UCSD-AML1 (cell line): ENCODE measurements at regions not wholly inside any gene's neighbourhood (a gene's known extent, or its start where the extent isn't known, plus 50 kb on each side); places are given as distances from the start of the nearest gene placed in this dataset.

Experiments
- DNase-seq: peaks from one replicate; lab custom pipeline; 2025; ENCODE audit not compliant: unreplicated experiment; lab: John Stamatoyannopoulos, UW

GRCh38 chr20:52500157-52500556 is 308.6 kb upstream of the ZFP64 start:
- no peak for DNase-seq

DNA sequence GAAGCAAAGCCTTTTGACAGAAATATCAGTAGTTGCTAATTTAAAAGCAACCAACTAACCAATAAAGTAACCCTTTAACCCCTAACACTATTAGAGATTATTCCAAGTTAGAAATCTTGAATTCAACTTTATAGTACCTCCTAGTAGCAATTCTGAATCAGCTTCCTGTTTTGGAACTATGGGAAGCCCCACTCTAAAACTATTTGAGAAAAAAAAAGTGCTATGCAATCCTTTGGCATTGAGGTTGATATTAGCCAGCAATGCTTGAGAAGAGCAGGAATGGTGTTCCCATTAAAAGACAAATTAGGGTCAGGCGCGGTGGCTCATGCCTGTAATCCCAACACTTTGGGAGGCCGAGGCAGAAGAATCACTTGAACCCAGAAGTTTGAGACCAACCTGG is 306.2 kb upstream of the ZFP64 start:
- no peak for DNase-seq

DNA sequence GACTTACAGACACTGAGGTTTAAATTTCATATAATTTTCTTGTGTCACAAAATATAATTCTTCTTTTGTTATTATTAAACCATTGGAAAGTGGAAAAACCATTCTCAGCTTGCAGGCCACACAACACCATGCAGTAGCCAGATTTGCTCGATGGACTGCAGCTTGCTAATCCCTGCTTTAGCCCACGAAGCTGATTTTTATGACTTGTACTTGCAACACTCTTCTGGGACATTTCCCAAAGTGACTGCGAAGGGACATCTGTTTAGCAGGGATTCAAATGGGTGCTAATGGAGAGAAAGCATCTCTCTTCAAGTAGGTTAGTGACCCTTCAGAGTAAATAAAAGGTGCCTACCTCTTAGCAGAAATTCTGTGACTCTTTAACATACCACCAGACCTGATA is 304.6 kb upstream of the ZFP64 start:
- no peak for DNase-seq

- peak; percentile 8 for DNase-seq
Measured at GRCh38 chr20:52494244-52494643, 302.7 kb upstream of the ZFP64 start.

DNA sequence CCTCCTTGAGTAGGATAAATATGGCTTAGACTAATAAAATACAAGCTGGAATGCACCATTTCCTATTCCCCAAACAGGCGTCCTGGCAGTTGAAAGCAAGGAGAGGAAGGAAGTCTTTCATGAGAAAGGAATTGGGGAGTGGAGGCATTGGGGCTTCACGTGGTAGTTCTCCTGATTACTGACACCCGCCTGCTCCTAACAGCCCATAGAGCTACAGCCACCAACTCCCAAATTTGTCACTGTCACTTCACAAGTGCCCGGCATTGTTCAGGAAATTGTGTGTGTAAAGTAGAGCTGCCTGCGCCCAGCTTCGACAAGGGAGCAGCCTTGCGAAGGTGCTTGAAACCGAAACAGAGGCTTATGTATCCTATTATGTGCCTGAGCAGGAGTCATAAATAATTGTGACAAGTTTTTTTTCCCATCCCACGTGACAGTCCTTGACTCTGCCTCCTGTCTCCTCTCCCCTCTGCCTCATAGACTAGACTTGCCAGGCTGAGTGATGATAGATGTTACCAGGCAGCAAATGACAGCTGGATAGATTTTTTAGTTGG is 301.7 kb upstream of the ZFP64 start:
- peak; percentile 11 for DNase-seq

GRCh38 chr20:52490711-52491430 is 299.3 kb upstream of the ZFP64 start:
- no peak for DNase-seq

DNA sequence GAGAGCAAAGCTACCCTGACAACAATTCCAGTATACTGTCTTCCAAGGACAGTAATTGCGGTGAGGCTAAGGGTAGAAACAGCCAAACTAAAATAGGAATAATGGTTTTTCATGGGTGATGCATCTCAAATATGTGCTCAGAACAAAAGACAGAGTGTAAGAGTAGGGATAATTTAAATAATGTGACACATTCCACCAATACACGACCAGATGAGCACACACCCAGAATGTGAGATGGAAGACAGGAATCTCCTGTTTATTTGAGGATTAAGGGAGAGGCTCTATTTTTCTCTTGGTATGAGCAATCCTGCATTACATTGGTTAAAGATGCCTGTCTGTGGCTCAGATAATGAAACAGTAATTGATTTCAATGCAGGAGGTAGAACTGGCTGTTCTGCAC is 292.9 kb upstream of the ZFP64 start:
- no peak for DNase-seq

DNA sequence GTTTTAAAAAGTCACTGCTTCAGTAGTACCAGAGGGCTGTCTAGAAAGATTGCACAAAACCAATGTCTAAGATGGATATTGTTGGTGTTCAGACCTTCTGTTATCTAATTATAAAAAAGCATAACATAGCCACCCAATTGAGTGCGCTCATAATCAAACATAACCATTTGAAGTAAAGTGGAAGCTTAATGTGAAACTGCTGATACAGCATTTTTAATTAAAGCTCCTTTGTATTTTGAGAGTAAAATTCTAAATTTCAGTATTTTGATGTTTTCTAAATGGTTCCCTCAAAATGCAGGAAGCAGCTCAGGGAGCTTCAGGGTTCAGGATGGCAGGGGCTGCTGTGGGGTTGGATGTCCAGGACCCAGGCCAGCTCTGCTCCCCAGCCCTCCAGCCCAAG is 291.8 kb upstream of the ZFP64 start:
- DNase-seq, result no peak

DNA sequence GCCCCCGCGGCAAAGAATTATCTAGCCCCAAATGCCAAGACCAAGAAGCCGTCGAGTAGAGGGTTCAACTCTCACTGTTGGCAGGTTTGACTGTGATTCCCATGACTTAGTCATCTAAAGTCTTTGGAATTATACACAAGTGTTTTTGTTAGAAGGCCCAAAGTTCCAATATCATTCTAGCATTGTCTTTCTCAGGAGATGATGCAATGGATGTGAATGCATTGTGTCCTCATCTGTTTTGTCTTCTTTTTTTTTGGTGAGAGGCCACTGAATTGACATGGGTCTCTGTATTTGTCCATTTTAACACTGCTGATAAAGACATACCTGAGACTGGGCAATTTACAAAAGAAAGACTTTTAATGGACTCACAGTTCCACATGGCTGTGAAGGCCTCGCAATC is 290.5 kb upstream of the ZFP64 start:
- DNase-seq, result no peak

DNA sequence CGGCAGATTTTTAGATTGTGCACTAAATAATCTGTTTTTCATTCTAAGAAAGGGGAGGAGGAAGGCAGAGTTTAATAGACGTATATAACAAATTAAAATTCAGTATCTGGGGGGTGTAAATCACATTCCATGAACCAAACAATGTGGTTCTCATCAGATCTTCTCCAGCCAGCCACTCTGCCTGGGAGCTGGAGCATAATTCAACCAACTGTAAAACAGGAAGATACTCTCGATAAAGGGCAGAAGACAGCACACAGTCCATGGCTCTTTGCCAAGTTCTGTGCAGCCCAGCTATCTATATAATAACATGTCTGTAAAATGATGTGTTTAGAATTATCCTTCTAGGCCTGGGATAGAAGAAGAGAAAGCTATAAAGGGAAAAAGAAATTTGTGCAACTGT is 289.9 kb upstream of the ZFP64 start:
- DNase-seq, result no peak

DNA sequence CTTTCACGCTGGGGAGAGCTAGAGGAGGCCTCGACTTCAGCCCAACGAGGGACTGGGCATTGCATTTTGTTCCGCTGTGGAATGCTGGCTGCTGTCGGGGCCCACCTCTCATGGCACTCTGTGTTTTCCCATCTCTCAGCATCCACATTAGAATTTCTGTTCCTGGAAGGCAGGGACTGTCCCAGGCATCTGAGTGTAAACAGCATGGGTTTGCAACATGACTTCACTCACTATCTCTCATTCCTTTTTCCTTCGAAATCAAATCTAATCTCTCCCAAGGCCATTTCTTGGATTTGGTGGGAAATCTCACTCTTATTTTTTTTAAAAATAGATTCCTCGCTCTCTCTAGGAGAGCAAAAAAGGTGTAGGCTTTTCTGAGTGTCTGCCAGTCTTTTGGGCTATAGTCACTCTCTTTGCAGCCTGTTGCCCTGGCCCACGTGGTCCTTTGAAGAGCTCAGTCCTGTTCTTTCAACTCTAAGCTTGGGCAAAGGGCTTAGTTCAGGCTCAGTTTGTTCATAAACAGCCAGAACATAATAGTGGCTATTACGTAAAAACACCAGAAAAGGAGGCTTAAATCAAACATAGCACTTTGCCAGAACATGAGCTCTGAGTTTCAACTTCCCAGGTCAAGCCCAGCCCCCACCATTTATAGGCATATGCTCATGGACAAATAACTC is 284.6 kb upstream of the ZFP64 start:
- no peak for DNase-seq

DNA sequence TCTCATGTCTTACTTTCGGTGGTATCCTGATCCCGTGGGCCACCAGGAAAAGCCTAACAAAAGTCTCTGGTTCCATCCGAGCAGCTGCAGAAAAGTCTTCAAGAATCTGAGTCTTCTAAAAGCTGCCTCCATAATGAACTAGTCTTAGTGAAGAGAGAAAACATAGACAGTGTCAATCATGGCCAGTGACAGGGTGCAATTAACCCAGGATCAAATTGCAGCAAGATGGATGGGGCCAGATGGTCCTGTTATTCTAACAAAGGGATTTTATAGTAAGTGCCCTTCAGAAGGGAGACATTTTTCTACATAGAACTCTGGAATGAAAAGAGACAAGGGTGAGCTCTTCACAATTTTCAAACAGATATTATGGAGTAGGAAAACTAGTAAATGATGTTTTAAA is 281.6 kb upstream of the ZFP64 start:
- DNase-seq, result no peak

DNA sequence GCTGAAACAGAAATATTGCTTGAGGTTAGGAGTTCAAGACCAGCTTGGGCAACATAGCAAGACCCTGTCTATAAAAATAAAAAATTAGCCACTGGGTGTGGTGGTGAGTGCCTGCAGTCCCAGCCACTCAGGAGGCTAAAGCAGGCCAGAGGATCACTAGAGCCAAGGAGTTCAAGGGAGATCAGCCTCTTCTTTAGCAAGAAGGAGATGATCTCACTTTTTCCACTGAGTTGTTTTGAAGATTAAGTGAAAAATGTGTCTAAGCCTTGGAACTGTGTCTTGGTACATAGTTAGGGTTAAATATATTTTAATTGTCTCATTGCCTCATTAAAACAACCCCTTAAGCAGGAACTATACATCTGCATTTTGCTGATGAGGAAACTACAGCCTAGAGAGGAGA is 279.0 kb upstream of the ZFP64 start:
- no peak for DNase-seq

DNA sequence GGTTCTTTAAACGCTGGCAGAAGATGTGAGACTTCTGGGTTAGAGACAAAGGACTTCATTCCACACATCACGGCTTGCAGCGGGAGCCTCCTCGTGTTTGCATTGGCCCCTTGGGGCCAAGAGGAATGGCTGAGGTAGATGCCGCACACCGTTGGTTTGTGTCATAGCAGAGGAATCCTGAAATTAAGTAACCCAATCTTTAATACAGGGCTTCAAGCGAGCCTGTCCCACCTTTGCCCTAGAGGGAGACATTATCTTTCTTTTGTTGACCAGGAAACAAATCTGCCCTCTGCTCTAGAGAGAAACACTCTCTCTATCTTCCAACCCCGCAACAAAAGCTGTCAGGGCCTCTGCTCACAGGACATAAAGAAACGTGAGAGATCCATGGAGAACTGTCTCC is 277.5 kb upstream of the ZFP64 start:
- no peak for DNase-seq

GRCh38 chr20:52465991-52466390 is 274.4 kb upstream of the ZFP64 start:
- no peak for DNase-seq

DNA sequence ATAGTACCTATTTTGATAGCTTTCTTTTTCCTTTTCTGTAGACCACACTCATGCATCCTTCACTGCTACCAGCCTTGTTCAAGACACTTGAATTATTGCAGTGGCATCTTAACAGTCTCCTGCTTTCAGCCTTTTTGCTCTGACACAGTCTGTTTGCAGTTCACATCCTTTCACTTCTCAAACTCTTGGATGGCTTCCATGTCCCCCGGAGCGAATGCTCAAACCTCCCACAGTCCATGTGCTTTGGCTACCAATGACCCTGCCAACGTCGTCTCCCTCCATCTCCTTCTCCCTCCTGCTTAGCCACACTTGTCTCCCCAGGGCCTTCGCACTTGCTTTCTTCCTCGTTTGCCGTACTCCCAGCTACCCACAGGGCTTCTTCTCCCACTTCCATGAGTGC is 270.0 kb upstream of the ZFP64 start:
- DNase-seq, result no peak

DNA sequence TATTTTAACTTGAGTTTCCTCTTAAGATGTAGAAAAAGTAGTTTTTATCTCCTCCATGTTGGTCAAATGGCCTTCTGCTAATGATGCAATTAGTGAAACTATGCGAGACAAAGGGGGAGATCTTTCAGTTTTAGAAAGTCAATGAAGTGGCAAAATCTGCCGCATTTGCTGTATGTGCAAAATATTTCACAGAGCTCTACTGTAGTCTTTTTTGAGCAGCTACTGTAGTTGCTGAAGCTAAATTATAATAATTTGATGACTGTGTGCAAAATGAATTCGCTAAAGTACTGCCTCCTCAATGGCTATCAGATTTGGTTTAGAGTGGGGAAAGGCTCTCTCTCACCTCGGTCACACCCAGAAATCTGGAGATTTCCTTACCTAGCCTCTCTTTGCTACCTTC is 267.6 kb upstream of the ZFP64 start:
- no peak for DNase-seq

DNA sequence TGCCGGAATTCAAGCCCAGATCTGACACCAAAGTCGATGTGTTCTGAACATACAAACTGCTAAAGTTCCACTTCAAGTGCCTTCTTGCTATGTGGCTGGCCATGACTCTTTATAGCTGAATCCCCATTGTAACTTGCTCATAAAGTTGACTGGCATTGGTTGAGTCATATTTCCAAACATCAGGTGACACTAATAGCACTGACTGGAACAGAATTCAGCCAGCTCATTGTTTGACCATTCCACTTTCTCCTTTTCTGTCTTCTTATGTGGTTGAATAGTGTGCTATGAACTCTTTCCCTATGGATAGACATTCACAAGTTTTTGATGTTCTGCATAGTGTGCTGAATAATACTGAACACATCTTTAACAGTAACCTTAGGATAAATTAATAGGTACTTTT is 266.2 kb upstream of the ZFP64 start:
- no peak for DNase-seq

DNA sequence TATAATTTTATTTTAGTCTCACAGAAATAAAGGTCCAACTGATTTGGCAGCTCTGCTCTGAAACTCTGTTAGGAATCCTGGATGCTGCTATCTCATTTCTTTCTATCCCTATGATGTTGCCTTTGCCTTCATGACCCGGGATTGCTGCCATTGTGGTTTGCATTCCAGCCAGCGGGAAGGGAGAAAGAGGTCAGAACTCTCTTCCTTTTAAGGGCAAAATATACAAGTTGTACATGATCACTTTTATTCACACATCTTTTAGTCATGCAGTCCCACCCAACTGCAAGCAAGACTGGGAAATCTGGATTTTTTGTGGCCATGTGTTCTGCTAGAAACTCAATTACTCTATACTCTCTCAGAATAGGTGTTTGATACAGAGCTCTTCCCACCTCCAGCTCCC is 263.1 kb upstream of the ZFP64 start:
- no peak for DNase-seq

GRCh38 chr20:52448513-52449232 is 257.1 kb upstream of the ZFP64 start:
- no peak for DNase-seq

DNA sequence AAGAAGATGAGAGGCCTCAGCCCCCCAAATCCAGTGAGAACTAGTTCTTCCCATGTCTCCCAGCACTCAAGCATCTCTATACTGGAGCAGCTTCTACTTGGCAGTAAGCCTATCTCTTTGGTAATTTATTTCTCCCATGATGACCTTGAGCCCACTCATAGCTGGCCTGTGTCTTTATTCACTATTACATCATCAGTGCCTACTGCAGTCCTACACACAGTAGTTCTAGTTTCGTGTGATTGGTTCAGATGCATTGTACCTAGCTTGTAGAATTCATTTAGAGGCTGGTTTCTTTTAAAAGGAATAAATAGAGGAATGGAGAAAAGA is 255.6 kb upstream of the ZFP64 start:
- no peak for DNase-seq
